ENCODE measurements at regions not wholly inside any gene's neighbourhood (a gene's known extent, or its start where the extent isn't known, plus 50 kb on each side); places are given as distances from the start of the nearest gene placed in this dataset.
"Not testable (repeated sequence)": the region's sequence is repeated elsewhere in the genome, so short reads cannot be mapped to it uniquely, and the experiment has no call there.

DNA sequence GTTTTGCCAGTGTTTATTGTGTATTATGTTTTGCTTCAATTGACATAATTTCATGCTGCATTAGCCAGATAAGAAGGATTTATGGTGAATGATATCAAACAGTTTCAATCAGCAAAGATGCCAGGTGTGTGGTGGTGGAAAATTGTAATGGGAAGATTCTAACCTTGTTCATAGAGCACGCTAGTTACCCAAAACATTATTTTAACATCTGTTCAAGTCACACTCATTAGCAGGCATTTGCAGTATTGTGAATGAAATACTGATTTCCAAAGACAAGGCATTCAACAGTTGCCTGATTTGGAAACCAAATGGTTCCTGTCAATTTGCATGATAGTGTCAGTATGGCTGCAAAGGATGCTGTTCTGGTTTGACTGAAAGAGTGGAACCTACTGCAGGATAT is 129.7 kb downstream of the EPC1 start:
- DNase-seq = no peak

DNA sequence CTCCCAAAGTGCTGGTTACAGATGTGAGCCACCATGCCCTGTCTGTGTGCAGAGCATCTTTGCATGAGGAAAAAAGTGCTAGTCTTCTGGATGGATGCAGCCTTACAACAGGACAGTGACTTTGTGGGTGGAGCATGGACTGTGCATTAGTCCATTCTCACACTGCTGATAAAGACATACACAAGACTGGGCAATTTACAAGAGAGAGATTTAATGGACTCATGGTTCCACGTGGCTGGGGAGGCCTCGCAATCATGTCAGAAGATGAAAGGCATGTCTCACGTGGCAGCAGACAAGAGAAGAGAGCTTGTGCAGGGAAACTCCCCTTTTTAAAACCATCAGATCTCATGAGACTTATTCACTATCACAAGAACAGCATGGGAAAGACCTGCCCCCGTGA is 133.1 kb downstream of the EPC1 start:
- DNase-seq = not testable (repeated sequence)

DNA sequence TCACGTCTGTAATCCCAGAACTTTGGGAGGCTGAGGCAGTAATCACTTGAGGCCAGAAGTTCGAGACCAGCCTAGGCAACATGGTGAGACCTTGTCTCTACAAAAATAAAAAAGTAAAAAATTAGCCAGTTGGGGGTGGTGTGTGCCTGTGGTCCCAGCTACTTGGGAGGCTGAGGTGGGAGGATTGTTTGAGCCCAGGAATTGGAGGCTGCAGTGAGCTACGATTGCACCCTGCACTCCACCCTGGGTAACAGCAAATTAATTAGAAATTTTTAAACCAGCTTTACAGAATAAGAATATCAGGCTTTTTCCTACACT is 136.0 kb downstream of the EPC1 start:
- no peak for DNase-seq

DNA sequence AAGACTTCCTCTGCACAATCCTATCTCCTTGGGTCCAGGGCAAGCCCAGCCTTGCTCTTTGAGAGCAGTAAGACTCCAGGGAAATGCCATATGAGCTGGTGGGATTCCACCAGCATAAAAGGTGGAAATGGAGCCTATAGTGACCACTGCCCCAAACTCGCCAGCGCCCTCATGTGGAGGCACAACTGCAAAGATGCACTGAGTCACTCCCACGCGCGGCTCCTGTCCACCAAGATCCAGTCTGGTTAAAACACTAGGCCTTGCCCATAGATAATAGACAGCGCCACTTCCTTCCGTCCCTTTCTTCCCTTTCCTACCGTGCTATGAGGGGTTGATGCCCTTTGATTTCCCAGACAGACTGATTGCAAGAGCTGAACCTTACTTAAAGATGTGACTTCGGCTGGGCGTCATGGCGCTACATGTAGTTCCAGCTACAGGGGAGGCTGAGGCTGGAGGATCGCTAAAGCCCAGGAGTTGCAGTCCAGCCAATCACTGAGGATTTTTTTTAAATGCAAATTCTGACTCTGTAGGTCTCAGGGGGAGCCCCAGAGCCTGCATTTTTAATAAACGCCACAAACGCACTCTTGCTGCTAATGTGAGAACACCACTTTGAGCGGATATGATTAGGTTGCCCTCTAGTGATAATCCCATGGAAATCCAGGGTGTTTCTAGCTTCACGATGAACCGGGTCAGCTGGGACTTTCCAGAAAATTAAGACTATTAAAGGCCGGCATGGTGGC is 136.5 kb downstream of the EPC1 start:
- peak; percentile 60 for DNase-seq

DNA sequence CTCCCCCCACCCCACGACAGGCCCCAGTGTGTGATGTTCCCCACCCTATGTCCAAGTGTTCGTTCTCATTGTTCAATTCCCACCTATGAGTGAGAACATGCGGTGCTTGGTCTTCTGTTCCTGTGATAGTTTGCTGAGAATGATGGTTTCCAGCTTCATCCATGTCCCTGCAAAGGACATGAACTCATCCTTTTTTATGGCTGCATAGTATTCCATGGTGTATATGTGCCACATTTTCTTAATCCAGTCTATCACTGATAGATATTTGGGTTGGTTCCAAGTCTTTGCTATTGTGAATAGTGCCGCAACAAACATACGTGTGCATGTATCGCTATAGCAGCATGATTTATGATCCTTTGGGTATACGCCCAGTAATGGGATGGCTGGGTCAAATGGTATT is 139.0 kb downstream of the EPC1 start:
- not testable (repeated sequence) for DNase-seq

- DNase-seq = no peak
Observed at GRCh38 chr10:32207544-32207943, 139.4 kb downstream of the EPC1 start.

DNA sequence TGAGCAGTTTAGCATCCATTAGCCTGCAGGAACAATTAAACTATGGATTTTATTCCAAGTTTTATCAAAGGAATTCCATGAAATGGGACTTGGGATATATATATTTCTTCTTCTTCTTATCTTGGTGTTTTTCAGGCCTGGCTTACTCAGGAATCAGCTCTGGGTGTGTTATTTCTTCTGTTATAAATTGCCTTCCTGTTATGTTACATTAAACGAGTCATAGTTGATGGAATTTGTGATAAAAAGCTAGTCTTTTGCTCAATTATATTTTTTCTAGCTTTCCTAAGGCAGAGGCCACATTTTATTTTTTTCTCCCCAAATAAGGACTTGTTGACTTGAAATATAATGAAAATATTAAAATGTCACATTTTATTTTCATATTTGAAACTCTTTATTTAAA is 141.3 kb downstream of the EPC1 start:
- DNase-seq = peak; percentile 42

DNA sequence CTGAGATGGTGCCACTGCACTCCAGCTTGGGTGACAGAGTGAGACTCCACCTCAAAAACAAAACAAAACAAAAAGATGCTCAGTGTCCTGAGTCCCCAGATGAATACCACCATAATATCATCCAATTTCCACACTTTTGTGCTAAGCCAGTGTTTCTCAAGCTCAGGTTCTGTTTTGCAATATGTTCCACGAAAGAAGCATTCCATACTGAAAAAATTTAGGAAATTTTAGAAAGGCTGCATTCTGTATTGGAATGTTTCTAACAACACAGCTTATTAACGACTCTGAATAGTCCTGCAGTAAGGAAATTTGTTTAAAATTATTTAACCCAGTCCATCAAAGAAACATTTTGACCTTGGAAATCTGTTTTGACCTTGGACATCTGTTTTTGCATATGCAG is 142.4 kb downstream of the EPC1 start:
- DNase-seq = no peak

- DNase-seq = no peak
Observed at GRCh38 chr10:32199714-32200394, 143.6 kb upstream of the KIF5B start.

DNA sequence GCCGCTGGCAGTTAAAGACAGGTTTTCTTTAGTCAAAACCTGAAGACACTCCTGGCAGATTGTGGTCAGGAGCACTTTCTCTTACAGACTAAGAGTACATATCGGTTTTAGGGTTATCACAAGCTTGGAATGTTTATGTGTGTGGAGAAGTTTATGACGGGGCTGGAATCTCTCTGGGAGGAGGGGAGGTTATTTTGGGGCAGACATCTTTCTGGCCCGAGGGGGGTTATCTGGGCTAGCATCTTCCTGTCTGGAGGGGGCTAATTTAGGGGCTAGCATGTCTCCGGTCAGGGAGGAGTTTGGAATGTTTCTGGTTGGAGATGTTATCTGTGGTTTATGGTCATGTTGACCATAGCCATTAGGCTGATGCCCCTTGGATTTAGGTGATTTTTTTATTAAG is 141.2 kb upstream of the KIF5B start:
- DNase-seq = peak; percentile 15

GRCh38 chr10:32190890-32191491 is 134.8 kb upstream of the KIF5B start:
- DNase-seq = peak; percentile 39

DNA sequence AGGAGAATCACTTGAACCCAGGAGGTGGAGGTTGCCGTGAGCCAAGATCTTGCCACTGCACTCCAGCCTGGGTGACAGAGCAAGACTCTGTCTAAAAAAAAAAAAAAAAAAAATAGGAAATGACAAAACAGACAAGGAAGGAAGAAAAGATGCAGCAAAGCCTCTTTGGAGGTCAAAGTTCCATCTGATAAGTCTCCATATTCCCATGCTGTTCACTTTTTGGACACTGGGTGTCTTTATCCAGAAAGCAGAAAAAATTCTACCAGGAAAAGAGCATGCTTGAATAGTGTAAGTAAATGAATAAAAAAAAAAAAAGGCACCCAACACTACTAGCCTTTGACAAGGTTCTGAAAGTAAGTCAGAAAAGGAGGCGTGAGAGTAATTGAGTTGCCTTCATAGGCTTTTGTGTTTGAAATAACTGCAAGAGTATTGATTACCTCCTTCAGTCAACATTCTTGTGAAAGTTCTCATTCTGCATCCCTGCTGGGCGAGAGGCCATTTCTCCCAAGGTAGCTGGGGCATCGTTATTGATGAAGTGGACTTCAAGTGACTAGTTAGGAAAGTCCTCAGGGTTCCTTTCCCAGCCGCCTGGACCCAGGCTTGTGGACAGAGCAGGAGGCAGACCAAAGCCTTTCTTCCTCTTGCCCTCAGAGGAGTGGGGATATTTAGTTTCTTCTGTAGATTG is 133.3 kb upstream of the KIF5B start:
- peak; percentile 13 for DNase-seq

DNA sequence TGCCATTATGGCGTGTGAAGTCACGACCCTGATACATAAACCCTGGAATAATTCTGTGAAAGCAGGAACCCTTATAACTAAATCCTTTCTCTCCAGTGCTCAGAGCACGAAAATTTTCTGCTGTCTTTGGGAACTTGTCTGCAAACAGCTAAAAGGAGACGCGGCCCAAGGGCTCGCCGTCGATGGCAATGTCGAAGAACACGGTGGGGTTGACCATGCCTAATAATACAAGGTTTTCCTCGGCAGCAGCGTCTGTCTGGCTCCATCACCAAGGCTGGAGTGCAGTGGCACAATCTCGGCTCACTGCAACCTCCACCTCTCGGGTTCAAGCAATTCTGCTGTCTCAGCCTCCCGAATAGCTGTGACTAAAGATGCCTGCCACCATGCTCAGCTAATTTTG is 132.4 kb upstream of the KIF5B start:
- DNase-seq = not testable (repeated sequence)

DNA sequence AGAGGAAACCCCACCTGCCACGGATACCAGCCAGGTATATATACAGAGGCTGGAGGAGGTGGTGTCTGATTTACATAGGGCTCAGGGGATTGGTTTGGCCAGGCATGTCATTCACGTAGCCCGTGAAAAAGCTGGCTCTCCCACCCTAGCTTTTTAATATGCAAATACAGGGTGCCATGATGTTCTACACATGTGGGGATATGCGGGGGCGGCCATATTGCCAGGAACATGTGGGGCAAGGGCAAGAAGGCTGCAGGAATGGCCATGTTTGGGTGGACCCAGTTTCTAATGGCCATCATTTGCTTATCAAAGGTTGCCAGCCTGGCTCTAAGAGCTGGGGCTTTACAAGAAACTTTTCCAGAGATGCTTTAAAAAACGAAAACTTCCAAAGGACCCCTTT is 131.5 kb upstream of the KIF5B start:
- DNase-seq = no peak

- DNase-seq = not testable (repeated sequence)
Observed at GRCh38 chr10:32183652-32184051, 127.4 kb upstream of the KIF5B start.

DNA sequence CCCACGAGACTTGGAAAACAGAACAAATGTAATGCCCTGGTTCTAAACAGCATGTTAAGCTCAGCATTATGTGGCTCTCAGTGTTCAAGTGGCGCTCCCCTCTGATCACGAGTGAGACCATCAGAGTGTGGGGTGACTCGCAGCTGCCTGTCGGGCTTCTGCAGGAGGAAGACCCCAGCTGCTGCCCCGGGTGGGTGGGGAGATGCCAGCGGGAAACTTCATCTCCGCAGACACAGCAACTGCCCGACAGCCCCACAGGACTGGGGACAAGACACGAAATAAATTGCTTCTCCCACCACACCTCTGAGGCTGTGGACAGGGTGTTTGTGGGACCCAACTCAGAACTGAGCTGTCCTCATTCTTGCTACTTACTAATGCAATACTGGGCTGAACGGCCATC is 126.3 kb upstream of the KIF5B start:
- DNase-seq = no peak

GRCh38 chr10:32180390-32181280 is 124.4 kb upstream of the KIF5B start:
- DNase-seq = no peak

DNA sequence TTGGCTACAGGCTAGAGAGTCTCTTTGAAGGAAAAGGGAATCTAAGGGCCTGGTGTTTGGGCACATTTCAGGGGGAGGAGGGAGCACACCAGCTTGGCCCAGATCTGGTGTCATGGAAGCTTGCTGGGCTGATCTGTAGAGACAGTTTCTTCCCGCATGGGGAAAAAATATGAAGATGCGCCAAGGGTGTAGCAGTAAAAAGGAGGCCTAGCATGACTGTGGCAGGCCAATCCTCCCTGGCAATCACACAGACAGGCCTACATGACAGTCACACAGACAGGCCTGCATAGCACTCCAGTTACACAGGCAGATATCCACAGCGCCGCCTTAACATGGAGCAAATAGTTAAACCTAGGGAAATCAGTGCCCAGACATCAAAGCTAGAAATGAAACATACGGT is 123.6 kb upstream of the KIF5B start:
- DNase-seq = no peak

- not testable (repeated sequence) for DNase-seq
Observed at GRCh38 chr10:32177594-32177993, 121.4 kb upstream of the KIF5B start.

DNA sequence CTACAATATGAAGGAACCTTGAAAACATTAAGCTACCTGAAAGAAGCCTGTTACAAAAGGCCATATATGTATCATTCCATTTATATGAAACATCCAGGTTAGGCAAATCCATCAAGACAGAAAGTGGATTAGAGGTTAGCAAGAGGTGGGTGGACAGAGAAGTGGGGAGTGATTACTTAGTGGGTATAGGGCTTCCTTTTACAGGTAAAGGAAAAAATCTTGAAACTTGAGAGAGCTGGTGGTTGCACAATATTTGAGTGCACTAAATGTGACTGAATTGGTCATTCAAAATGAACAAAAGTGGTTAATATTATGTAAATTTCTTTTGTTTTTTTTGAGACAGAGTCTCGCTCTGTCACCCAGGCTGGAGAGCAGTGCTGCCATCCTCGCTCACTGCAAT is 119.4 kb upstream of the KIF5B start:
- no peak for DNase-seq

DNA sequence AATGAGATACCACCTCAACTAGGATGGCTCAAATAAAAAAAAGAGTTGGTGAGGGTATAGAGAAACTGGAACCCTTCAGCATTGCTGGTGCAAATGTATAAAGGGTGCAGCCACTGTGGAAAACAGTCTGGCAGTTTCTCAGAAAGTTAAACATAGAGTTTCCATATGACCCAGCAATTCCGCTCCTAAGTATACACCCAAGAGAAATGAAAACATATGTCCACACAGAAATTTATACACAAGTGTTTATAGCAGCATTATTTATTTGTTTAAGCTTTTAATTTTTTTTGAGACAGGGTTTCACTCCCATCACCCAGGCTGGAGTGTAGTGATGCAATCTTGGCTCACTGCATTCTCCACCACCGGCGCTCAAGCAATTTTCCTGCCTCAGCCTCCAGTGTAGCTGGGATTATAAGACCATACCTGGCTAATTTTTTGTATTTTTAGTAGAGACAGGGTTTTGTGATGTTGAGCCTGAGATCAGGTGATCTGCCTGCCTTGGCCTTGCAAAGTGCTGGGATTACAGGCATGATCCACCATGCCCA is 118.2 kb upstream of the KIF5B start:
- DNase-seq = no peak

DNA sequence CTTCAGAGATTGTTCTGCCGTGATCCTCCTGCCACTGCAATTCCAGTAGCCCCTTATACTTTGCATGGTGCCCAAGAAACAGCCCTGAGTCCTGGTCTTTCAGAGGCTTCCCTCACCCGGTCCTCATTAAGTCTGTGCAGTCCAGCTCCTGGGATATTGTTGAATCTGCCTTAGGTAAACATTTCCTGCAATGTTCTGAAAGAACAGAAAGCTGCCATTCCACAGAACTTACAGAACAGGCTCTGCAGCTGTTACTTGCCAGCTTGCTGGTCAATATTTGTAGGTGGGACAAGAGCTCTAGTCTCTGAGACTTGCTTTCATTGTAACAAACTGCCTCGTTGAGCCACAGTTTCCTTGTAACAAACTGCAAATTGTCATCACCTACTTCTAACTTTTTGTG is 115.0 kb upstream of the KIF5B start:
- no peak for DNase-seq

Data from fibroblast of skin of abdomen (primary cell).